OCI-LY1 (cell line): ENCODE measurements at regions not wholly inside any gene's neighbourhood (a gene's known extent, or its start where the extent isn't known, plus 50 kb on each side); places are given as distances from the start of the nearest gene placed in this dataset.

ENCODE experiments used
- H2AFZ ChIP-seq: fragments of 200-600 bp; sonication (generic), shearing (Covaris generic); 2 replicates; pipeline ENCODE4 v1.6.0; 2014; ENCODE audit warnings: antibody characterized with exemption, mild to moderate bottlenecking, low read length
- H3F3A ChIP-seq: fragments of 200-600 bp; sonication (generic), shearing (Covaris generic); 2 replicates; pipeline ENCODE4 v1.6.0; 2014; ENCODE audit warnings: mild to moderate bottlenecking, antibody characterized with exemption, low read length, moderate library complexity; ENCODE audit not compliant: insufficient read depth
- H3K27ac ChIP-seq: fragments of 200-600 bp; sonication (generic); 2 replicates; pipeline ENCODE4 v1.5.1; 2014; ENCODE audit warnings: low read length, mixed run types, mild to moderate bottlenecking, low read depth; ENCODE audit not compliant: poor library complexity, severe bottlenecking
- H3K27me3 ChIP-seq: fragments of 200-600 bp; sonication (generic); 2 replicates; pipeline ENCODE4 v1.6.0; 2014; ENCODE audit warnings: antibody characterized with exemption, mild to moderate bottlenecking, low read length, moderate library complexity; ENCODE audit not compliant: insufficient read depth
- H3K36me3 ChIP-seq: fragments of 200-600 bp; sonication (generic); 2 replicates; pipeline ENCODE4 v1.6.1; 2014; ENCODE audit warnings: mild to moderate bottlenecking, antibody characterized with exemption, low read length, moderate library complexity, mixed read lengths; ENCODE audit not compliant: insufficient read depth
- H3K4me1 ChIP-seq: fragments of 200-600 bp; sonication (generic); 2 replicates; pipeline ENCODE4 v1.5.1; 2014; ENCODE audit warnings: mild to moderate bottlenecking, low read length, moderate library complexity; ENCODE audit not compliant: insufficient read depth, severe bottlenecking
- H3K4me2 ChIP-seq: fragments of 200-600 bp; sonication (generic), shearing (Covaris generic); 2 replicates; pipeline ENCODE4 v1.6.1; 2014; ENCODE audit warnings: low read length
- H3K4me3 ChIP-seq: fragments of 200-600 bp; sonication (generic); 2 replicates; pipeline ENCODE4 v1.5.1; 2014; ENCODE audit warnings: low read length, low read depth, mild to moderate bottlenecking, mixed read lengths; ENCODE audit not compliant: poor library complexity, severe bottlenecking
- H3K79me2 ChIP-seq: fragments of 200-600 bp; shearing (Covaris generic); 2 replicates; pipeline ENCODE4 v1.6.1; 2016; ENCODE audit warnings: mixed run types, low read length, mixed read lengths; ENCODE audit not compliant: insufficient read depth
- H3K9ac ChIP-seq: fragments of 200-600 bp; sonication (generic), shearing (Covaris generic); 2 replicates; pipeline ENCODE4 v1.6.1; 2014; ENCODE audit warnings: mild to moderate bottlenecking, low read length, mixed read lengths
- H3K9me2 ChIP-seq: fragments of 200-600 bp; sonication (generic), shearing (Covaris generic); 2 replicates; pipeline ENCODE4 v1.6.1; 2014; ENCODE audit warnings: low read depth, mild to moderate bottlenecking, low read length, mixed read lengths
- H3K9me3 ChIP-seq: fragments of 200-600 bp; shearing (Covaris generic); 2 replicates; pipeline ENCODE4 v1.6.1; 2014; ENCODE audit warnings: low read length, mixed read lengths
- H4K20me1 ChIP-seq: fragments of 200-600 bp; sonication (generic), shearing (Covaris generic); 2 replicates; pipeline ENCODE4 v1.6.0; 2016; ENCODE audit warnings: mild to moderate bottlenecking, low read length; ENCODE audit not compliant: insufficient read depth
- CTCF ChIP-seq: fragments of 200-600 bp; sonication (generic), shearing (Covaris generic); IDR thresholded peaks from 2 replicates; pipeline ENCODE4 v1.5.1; 2017; ENCODE audit warnings: mild to moderate bottlenecking, antibody characterized with exemption, low read length, moderate library complexity, mixed read lengths
- EZH2 ChIP-seq: fragments of 200-600 bp; sonication (generic), shearing (Covaris generic); IDR thresholded peaks from 2 replicates; pipeline ENCODE4 v1.8.0; 2017; ENCODE audit warnings: borderline replicate concordance, mixed run types, mild to moderate bottlenecking, antibody characterized with exemption, low read length, moderate library complexity, mixed read lengths

GRCh38 chr13:63024458-63024857 lies 1608.8 kb upstream of the PCDH20 start:
- no peaks in the 10 kb centered on the region for H3K27me3 ChIP-seq
- H2AFZ ChIP-seq = no peak overlapping the region
- H3K9me2 ChIP-seq = no peaks in the 10 kb centered on the region; the same call in 1 of the 2 replicates
- H3K4me3 ChIP-seq = no peak overlapping the region
- no peaks in the 10 kb centered on the region for H3K36me3 ChIP-seq
- no peak for TF ChIP-seq EZH2
- no peak for TF ChIP-seq CTCF
- H4K20me1 ChIP-seq = no peaks in the 10 kb centered on the region
- no peak overlapping the region for H3K9ac ChIP-seq
- no peaks in the 10 kb centered on the region for H3F3A ChIP-seq
- no peak overlapping the region for H3K4me2 ChIP-seq
- H3K79me2 ChIP-seq = no peaks in the 10 kb centered on the region
- no peaks in the 10 kb centered on the region for H3K4me1 ChIP-seq
- no peaks in the 10 kb centered on the region for H3K9me3 ChIP-seq
- no peak overlapping the region for H3K27ac ChIP-seq

- H3K9me2 ChIP-seq = no peaks in the 10 kb centered on the region
- H3F3A ChIP-seq = no peaks in the 10 kb centered on the region
- no peak overlapping the region for H3K4me3 ChIP-seq
- H3K4me1 ChIP-seq = no peaks in the 10 kb centered on the region
- no peaks in the 10 kb centered on the region for H3K36me3 ChIP-seq
- no peak overlapping the region for H3K9ac ChIP-seq
- H3K4me2 ChIP-seq = no peak overlapping the region
- no peak overlapping the region for H3K27ac ChIP-seq
- H3K9me3 ChIP-seq = peaks cover 9% of the 10 kb centered on the region
- no peaks in the 10 kb centered on the region for H3K79me2 ChIP-seq
- H3K27me3 ChIP-seq = no peaks in the 10 kb centered on the region
- no peaks in the 10 kb centered on the region for H4K20me1 ChIP-seq
- H2AFZ ChIP-seq = no peak overlapping the region
- TF ChIP-seq EZH2 = no peak
- no peak for TF ChIP-seq CTCF
Measured at GRCh38 chr13:63011996-63012395, 1596.3 kb upstream of the PCDH20 start.

GRCh38 chr13:63010072-63010658 lies 1594.5 kb upstream of the PCDH20 start:
- no peak overlapping the region for H3K4me2 ChIP-seq
- H3K9me3 ChIP-seq = peaks cover 9% of the 10 kb centered on the region
- no peak overlapping the region for H2AFZ ChIP-seq
- TF ChIP-seq EZH2 (no peak), CTCF (no peak)
- no peaks in the 10 kb centered on the region for H3K36me3 ChIP-seq
- no peaks in the 10 kb centered on the region for H3K79me2 ChIP-seq
- H3K9ac ChIP-seq = no peak overlapping the region
- no peaks in the 10 kb centered on the region for H3F3A ChIP-seq
- H3K27me3 ChIP-seq = no peaks in the 10 kb centered on the region
- no peak overlapping the region for H3K4me3 ChIP-seq
- no peaks in the 10 kb centered on the region for H3K4me1 ChIP-seq
- no peaks in the 10 kb centered on the region for H3K9me2 ChIP-seq
- no peaks in the 10 kb centered on the region for H4K20me1 ChIP-seq
- H3K27ac ChIP-seq = no peak overlapping the region
